ENCODE measurements at regions not wholly inside any gene's neighbourhood (a gene's known extent, or its start where the extent isn't known, plus 50 kb on each side); places are given as distances from the start of the nearest gene placed in this dataset.

- TF ChIP-seq CTCF (IDR thresholded peaks at IDR 0.05) (no peak), POLR2AphosphoS5 (IDR thresholded peaks at IDR 0.05; ENCODE audit: low read depth, low read length) (no peak), TCF7L2 (IDR thresholded peaks at IDR 0.05; ENCODE audit: low read depth, low read length) (no peak), REST (IDR thresholded peaks at IDR 0.05; ENCODE audit: insufficient read depth in 1 of 2, low read depth in 2 of 2, low read length in 1 of 2) (no peak)
Observed at GRCh38 chr16:82454152-82454551, 172.6 kb upstream of the CDH13 start.
